Skeletal muscle cell (primary cell): ENCODE measurements at regions not wholly inside any gene's neighbourhood (a gene's known extent, or its start where the extent isn't known, plus 50 kb on each side); places are given as distances from the start of the nearest gene placed in this dataset.
"Not testable (repeated sequence)": the region's sequence is repeated elsewhere in the genome, so short reads cannot be mapped to it uniquely, and the experiment has no call there.

Source experiments
- DNase-seq: peaks from one replicate; pipeline ENCODE4 v3.0.0-alpha.2; 2010; ENCODE audit warnings: low read depth
- H3K4me3 ChIP-seq: 2 replicates; pipeline ENCODE4 v1.5.1; 2011; ENCODE audit warnings: low read depth, mild to moderate bottlenecking, control low read depth, low read length, moderate library complexity

DNA sequence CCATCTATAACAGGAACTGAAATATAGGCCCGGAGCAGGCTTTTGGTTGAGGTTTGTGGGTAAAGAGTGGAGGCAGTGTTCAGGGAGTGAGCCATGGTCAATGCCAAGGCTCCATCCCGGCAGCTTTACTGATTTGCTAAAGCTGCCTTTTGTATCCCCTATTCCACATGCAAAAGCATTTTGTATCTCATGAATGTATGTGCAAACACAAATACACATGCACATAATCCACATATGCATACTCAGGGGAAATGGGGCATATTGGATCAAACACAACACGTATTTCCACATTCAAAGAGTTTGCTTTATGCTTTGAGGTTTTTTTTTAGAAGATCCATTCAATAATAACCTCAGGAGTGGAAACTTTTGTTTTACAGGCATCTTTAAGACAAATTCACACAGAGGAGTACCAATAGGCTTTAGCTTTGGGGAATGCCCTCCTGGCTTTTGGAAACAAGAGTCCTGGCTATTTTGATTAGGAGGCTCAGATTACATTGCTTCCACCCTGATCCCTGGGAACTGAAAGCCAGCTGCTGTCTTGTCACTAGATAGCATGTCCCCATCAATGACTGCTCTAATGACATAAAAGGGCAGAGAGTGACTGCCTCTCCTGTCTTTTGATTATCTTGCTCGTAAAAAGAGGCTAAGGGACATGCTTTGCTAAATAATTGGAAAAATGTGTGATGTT, 263.2 kb downstream of the EN1 start:
- DNase-seq = no peak
- H3K4me3 ChIP-seq = no peak overlapping the region

DNA sequence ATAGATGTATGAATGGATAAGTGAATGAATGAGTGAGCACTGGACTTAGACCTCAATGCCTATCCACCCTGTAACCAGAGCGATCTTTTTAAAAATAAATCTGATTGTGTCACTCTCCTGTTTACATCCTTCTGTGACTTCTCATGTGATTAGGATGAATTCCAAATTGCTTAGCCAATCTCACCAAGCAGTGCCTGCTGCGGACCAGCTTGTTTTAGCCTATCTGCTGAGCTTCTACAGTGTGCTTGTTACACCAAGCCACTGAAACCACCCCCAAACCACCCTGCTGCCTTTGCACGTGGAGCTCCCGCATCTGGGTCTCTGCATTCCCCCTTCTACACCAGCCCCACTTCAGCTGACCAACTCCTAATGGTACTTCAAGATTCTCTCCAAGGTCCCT, 265.4 kb downstream of the EN1 start:
- no peak overlapping the region for H3K4me3 ChIP-seq
- no peak for DNase-seq

DNA sequence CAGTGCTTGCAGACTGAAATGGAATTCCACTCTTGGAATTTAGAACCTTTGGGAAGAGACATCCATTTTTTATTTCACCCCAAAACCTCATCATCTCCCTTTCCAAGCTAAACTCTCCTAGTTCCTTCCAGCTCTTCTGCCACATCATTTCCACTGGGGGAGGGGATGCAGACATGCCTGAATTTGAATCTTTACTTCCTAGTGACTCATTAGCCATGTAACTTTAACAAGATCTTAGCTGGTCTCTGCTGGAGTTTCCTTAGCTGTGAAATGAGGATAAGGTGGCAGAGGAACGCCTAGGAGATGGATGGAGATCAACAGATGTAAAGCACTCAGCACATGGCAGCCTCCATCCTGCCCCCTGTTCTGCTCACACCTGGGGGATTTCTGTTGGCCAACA, 266.8 kb downstream of the EN1 start:
- no peak overlapping the region for H3K4me3 ChIP-seq
- no peak for DNase-seq

DNA sequence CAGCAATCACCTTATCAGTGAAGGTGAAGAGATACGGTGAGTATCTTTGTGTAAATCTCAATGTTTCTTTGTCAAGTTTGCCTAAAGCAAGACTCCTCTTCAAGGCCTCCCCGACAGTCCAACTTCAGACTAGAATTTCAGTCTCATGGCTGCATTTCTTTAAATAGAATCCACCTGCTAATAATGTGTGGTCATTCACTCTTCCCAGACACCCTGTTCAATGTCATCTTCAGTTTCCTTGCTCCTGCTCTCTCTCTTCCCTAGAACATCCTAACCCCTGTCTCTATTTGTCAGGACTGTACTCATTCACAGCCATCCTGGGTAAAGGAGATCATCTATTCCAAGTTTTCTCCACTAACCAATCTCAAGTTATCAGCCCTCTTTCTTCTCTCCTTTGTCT, 267.3 kb downstream of the EN1 start:
- no peak for DNase-seq
- no peak overlapping the region for H3K4me3 ChIP-seq

DNA sequence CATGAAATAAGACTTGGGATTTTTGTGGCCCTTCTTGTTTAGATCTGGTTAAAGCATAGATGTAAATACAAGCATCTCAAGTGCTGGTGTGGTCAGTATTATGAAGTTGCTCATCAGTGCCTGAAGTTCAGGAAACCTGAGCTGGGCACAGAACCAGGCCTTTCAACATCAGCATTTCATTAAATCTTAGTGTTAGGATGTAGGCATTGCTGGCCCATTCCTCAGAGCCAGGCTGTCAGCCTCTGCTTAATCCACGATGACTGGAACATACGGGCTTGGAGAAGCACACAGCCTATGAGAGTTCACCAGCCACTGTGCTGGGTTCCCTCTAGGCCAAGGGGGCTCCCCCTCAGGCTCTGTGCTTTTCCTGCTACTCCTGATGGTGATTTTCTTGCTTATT, 270.2 kb downstream of the EN1 start:
- DNase-seq = no peak
- no peak overlapping the region for H3K4me3 ChIP-seq

DNA sequence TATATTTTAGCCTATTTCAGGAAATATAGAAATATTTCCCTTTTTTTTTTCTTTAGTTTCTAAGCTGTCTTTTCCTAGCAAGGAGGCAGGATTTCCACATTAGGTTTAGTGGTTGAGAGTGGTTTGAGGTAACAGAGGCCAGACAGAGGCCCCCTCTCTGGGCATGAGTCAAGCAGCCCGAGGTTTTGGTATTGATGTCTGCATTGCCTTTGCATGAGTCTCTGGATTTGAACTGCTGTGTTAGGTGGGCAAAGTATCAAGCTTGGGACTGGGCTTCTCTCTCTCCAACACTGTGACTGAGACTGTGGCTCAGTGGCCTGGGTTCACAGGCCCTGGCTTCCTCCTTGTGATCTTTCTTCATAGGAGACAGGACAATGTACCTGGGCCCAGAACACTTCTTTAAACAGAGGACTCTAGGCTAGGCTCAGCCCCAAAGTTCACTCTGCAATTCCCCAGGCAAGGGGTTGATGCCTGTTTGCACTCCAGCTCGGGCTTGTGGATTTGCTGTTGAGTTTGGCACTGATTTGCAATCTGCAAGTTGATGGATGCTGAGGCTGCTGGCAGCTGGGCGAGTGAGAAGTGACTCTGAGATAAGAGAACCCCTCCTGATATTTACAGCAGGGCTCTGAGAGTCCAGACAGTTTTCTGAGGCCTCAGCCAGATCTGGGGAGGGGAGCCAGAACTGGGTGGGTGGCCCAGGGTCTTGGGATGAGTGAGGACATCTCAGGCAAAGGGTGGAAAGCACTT, 271.2 kb downstream of the EN1 start:
- no peak overlapping the region for H3K4me3 ChIP-seq
- peak; percentile 41 for DNase-seq

DNA sequence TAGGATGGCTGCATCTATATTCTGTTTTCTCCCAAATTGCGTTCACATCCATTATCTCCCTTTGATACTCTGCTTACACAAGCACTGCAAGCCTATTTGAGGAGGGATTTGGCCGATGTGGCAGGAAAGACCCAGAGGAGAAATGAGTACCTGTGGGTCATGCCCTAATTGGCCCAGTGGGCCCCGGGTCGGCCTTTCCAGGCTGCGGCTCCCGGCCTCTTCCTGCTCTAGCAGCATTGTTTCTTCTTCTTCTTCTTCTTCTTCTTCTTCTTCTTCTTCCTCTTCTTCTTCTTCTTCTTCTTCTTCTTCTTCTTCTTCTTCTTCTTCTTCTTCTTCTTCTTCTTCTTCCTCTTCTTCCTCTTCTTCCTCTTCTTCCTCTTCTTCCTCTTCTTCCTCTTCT, 275.1 kb downstream of the EN1 start:
- H3K4me3 ChIP-seq, DNase-seq: not testable (repeated sequence)

DNA sequence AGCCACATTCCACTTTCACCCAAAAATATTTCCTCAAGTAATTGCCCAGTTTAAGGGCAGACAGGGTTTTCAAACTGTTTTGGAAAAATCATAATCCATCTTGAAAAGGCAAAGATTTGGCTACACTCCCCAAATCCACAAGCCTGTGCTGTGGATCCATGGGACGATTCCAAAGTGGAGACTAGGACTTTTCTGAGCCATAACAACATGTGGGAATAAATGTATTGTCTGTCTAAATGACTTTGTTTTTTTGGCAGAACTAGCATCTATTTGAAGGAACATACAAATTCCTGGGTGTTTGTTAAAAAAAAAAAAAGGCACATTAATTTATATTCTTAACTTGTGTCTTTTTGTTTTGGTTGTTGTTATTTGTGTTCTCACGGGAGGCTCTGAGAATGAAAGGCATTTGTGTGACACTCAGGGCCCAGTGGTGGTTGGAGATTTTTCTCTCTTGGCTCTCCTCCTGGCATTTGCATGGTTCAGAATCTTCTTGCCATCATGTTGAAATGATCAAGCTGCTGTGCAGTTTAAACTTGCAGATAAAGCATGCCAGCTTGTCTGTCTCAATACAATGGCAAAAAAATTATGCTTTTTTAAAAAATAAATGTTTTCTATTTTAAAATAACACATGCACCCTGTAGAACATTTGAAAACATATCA, 277.4 kb downstream of the EN1 start:
- DNase-seq = no peak
- H3K4me3 ChIP-seq = no peak overlapping the region

DNA sequence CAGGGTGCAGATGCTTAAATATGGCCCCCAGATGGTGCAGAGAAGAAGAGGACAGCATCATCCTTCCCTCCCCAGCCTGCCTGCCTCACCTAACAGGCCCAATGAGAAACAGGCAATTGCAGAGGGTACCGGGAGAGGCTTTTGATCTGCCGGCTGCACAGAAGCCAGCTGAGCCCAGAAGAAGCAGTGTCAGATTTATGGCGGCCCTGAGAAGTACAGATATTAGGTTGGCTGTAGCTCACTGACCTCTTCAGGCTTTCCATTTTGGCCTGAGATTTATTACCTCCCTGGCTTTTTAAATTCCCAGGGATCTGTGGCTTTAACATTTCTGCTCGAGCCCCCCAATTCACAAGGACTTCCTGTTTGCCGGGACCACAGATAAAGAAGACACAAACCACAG, 278.7 kb downstream of the EN1 start:
- no peak overlapping the region for H3K4me3 ChIP-seq
- DNase-seq = no peak

DNA sequence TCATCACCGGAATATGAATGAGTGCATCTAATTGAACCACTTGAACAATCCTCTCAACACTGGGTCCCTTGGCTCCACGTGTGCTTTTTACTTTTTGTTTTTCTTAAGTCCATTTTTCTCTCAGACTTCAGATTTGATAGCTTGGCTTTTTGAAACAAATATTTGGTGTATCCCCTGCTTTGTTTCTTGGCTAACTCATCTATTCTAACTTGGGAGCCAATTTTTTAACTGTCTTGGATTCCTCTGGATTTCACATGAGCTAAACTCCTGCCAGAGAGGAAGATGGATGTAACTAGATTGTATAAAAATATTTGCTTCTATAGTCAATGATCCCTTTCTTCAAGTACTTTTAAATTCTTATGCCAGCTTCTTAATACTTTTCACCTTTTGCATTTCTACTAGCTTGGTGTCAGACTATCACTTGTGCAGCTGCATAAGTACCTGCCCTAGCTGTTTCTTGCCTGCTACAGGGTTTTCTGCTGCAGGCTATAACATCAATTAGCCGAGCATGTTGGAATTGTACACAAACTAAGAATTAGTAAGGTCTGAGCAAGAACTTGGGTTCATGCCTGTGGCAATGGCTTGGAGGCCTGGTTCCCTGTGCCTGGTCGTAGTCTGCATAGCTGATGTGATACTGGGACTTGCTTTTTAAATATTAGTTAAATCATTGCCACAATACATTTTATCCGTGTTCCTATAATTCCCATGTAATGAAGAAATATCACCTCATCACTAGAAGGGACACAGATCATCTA, 281.5 kb downstream of the EN1 start:
- H3K4me3 ChIP-seq = no peak overlapping the region
- no peak for DNase-seq

DNA sequence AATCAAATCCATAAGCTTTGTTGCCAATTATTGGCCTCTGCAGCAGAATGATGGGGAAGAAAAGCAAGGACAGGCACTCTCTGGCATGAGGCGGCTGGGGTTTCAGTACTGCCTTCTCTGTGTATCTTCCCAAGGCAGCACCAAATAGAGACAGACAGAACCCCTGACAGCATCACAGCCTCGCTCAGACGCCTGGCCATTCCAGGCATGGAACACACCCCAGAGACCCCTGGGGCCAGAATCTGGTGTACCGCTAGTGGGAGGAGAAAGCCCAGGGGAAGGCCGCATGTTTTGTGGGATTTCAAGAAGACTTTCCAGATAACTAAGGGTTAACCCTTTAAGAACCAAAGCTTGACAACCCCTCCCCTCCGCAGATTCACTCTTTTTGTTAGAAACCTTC, 282.1 kb downstream of the EN1 start:
- no peak for DNase-seq
- H3K4me3 ChIP-seq = no peak overlapping the region

DNA sequence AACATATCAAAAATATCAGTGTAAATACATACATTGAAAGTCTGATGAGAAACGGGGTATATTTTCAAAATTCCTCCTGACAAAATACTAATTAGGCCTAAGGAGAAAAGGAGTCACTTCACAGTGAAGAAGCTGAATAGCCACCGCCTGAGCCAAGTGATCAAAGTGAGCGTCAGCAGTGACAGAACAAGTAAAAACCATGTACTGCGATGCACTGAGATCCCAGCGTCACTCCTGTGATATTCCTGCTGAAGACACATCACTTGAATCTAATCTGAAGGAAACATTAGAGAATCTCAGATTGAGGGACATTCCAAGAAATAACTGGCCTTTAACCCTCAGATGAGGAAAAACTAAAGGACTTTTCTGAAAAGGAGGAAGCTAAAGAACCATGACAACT, 285.3 kb downstream of the EN1 start:
- DNase-seq = no peak
- H3K4me3 ChIP-seq = no peak overlapping the region

DNA sequence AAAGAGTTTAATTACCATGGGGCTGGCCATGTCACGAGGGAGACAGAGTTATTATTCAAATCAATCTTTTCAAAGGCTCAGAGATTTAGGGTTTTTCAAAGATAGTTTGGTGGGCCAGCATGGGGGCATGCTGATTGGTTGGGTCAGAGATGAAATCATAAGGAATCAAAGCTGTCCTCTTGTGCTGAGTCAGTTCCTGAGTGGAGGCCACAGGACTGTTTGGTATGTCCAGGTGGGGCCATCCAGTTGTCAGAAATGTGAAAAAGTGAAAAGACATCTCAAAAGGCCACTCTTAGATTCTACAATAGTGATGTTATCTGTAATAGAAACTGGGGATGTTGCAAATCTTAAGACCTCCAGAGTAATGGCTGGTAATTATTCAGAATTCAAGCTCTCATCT, 288.6 kb downstream of the EN1 start:
- no peak overlapping the region for H3K4me3 ChIP-seq
- no peak for DNase-seq

DNA sequence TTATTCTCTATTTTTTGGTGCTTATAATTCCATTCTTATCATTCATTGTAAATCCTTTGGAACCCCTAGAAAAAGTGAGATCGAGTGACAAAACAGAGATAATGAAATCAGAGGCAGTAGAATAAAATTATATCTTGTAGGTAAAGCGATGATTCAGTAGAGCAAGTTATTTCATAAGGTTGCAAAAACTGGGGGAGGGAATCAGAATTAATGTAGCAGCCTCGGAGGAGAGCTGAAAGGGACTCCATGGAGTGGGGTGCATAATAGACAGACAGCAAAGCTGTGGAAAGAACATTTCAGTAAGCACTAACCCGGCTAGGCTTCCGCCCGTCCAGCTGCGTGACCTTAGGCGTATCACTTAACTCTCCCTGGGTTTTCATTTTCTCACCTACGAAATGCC, 289.7 kb downstream of the EN1 start:
- no peak for DNase-seq
- no peak overlapping the region for H3K4me3 ChIP-seq

DNA sequence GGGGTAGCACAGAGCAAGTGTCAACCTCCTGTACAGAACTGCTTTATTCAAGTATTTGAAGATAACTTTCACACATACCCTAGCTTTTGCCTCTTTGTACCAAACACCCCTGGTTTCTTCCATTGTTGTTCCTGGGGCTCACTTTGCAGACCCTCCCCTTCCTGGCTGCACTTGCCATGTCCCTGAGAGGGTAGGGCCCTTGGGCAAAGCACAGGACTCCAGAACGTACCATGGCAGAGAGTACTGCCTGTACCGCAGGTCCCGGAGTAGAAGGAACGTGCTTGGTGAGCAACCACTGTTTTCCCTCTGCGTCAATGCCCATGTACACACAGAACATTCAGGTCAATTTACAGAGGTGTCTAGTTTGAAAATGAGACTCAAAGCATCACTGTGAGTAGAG, 290.4 kb downstream of the EN1 start:
- no peak overlapping the region for H3K4me3 ChIP-seq
- no peak for DNase-seq

DNA sequence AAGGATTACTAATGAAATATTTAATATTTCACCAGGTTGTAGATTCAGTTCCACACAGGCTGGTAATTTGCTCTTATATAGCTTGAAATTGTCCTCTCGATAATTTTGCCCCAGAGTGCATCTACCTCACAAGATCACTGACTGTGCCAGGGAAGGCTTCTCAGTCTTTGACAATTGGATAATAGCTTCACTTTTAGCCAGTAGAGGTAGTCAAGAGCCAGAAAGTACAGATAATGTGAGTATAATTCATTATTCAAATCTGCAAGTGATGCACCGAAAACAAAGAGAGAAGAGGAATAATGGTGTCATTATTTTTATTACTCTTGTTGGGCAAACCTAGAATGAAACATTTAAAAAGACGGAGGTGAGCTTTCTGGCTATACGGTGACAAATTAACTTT, 292.8 kb downstream of the EN1 start:
- DNase-seq = no peak
- H3K4me3 ChIP-seq = no peak overlapping the region

DNA sequence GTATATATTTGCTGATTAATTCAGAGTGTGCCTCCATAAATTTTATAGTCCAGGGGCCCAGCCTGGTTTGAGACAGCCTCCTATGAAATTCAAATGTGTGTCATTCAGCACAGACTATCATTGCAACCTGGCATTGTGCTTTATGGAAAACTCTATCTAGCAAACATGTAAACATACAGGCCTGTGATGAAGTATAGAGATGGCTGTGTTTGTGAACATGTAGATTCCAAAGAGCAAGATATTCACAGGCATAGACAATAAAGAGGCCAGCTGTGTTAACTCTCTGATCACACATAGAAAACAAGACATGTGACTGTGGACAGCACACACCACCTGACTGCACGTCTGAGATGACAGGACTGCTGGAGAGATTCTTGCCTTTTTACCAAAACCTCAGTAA, 297.9 kb downstream of the EN1 start:
- no peak for DNase-seq
- H3K4me3 ChIP-seq = no peak overlapping the region

DNA sequence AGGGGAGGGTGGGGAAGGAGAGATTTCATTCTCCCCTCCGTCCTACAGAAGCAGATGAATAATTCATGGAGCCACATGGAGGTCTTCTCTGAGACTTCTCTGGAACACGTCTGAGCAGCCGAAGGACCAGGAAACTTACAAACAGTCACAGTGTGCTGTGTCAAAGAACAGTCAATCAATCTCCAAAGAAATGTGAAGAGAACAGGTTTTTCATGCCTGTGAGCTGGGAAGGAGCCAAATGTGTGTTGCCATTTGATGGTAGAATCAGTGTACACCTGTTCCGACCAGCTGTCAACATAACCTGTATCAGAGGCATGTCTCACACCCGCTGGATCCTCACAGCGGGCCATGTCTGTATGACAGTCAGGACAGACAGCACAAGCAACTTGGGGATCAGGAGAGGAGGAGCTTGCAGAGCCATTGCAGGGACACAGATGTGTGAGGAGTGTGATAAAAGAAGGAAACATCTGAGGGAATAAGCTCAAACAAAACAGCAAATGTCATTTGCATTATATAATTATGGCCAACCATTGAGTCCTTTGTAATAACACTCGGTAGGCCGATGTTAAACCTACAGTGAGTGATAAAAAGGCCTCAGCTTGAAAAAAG, 298.5 kb downstream of the EN1 start:
- no peak overlapping the region for H3K4me3 ChIP-seq
- DNase-seq = no peak

DNA sequence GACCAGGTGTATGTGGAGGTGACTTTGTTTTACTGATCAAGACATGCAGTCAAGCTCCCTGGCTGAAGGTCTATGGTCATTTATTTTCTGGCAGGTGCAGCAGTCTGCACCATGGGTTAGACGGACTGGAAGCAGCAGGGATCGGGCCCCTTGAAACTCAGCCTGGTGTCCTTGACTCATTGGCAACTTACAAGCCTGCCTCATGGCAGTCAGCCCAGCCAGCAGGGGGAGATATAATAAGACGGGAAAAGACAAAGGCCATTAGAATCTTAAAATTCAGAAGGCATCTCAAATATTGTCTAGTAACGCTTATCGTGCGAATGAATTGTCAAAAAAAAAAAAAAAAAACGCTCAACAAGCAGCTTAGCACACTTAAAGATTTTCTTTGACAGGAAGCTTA, 308.2 kb downstream of the EN1 start:
- H3K4me3 ChIP-seq = no peak overlapping the region
- peak; percentile 2 for DNase-seq

DNA sequence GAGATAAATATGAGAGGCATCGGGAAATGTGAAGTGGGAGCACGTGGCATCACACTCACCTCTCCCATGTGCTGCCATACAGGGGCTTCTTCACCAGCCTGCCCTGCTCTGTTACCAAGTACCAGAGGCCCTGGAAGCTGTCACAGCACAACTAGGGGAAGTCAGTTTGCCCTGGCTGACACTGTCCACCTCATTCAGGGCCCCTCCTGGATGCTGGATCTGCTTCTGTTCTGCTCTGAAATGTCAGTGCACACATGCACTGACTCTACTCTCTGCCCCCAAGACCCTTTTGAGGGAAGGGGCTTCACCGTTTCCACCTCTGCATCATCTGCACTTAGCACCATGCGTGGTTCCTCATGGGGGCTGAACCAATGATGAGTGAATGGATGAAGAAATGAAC, 311.1 kb downstream of the EN1 start:
- no peak for DNase-seq
- H3K4me3 ChIP-seq = no peak overlapping the region
